H9 (cell line): ENCODE measurements at regions not wholly inside any gene's neighbourhood (a gene's known extent, or its start where the extent isn't known, plus 50 kb on each side); places are given as distances from the start of the nearest gene placed in this dataset.

Experiments used
- DNase-seq: peaks from one replicate; pipeline ENCODE4 v3.0.0-alpha.2; 2017
- H2AFZ ChIP-seq: one replicate; pipeline ENCODE4 v1.6.1; 2013; ENCODE audit warnings: mild to moderate bottlenecking, low read length, control low read depth, moderate library complexity
- H2AK5ac ChIP-seq: 2 replicates; pipeline ENCODE4 v1.6.1; 2013; ENCODE audit warnings: low read length, control low read depth, mixed read lengths; ENCODE audit not compliant: insufficient read length
- H2BK120ac ChIP-seq: one replicate; pipeline ENCODE4 v1.6.1; 2013; ENCODE audit warnings: low read depth, mild to moderate bottlenecking, low read length, control low read depth, inconsistent platforms; ENCODE audit not compliant: poor library complexity, severe bottlenecking
- H2BK12ac ChIP-seq: 2 replicates; pipeline ENCODE4 v1.6.1; 2013; ENCODE audit warnings: low read length, control low read depth, mixed read lengths, low read depth; ENCODE audit not compliant: insufficient read length
- H2BK15ac ChIP-seq: 2 replicates; pipeline ENCODE4 v1.6.1; 2013; ENCODE audit warnings: low read depth, low read length, control low read depth
- H2BK20ac ChIP-seq: one replicate; pipeline ENCODE4 v1.6.1; 2013; ENCODE audit warnings: low read depth, mild to moderate bottlenecking, low read length, control low read depth, inconsistent platforms; ENCODE audit not compliant: poor library complexity, severe bottlenecking
- H2BK5ac ChIP-seq: 2 replicates; pipeline ENCODE4 v1.6.1; 2013; ENCODE audit warnings: low read length, control low read depth, mixed read lengths; ENCODE audit not compliant: insufficient read length
- H3K14ac ChIP-seq: 2 replicates; pipeline ENCODE4 v1.6.1; 2013; ENCODE audit warnings: low read length, control low read depth; ENCODE audit not compliant: insufficient read depth
- H3K18ac ChIP-seq: 2 replicates; pipeline ENCODE4 v1.6.1; 2013; ENCODE audit warnings: low read depth, mild to moderate bottlenecking, mixed read lengths, low read length, control low read depth; ENCODE audit not compliant: insufficient read length
- H3K23ac ChIP-seq: 2 replicates; pipeline ENCODE4 v1.6.1; 2013; ENCODE audit warnings: low read length, control low read depth, mixed read lengths, low read depth; ENCODE audit not compliant: insufficient read length
- H3K23me2 ChIP-seq: 2 replicates; pipeline ENCODE4 v1.6.1; 2013; ENCODE audit warnings: low read depth, mild to moderate bottlenecking, mixed read lengths, low read length, control low read depth; ENCODE audit not compliant: insufficient read length, poor library complexity, severe bottlenecking
- H3K27ac ChIP-seq: 2 replicates; pipeline ENCODE4 v1.5.1; 2013; ENCODE audit warnings: low read length, control low read depth, mixed read lengths, low read depth; ENCODE audit not compliant: insufficient read length
- H3K27me3 ChIP-seq: 2 replicates; pipeline ENCODE4 v1.6.1; 2013; ENCODE audit warnings: low read length, control low read depth, inconsistent platforms; ENCODE audit not compliant: insufficient read depth
- H3K4ac ChIP-seq: 2 replicates; pipeline ENCODE4 v1.6.1; 2013; ENCODE audit warnings: low read depth, mild to moderate bottlenecking, control low read depth, inconsistent platforms, low read length, moderate library complexity
- H3K4me1 ChIP-seq: 2 replicates; pipeline ENCODE4 v1.6.1; 2013; ENCODE audit warnings: low read length, control low read depth, inconsistent platforms; ENCODE audit not compliant: insufficient read depth
- H3K4me2 ChIP-seq: 2 replicates; pipeline ENCODE4 v1.6.1; 2013; ENCODE audit warnings: low read length, control low read depth, mixed read lengths; ENCODE audit not compliant: insufficient read length, insufficient read depth
- H3K56ac ChIP-seq: 2 replicates; pipeline ENCODE4 v1.6.1; 2013; ENCODE audit warnings: low read depth, mild to moderate bottlenecking, mixed read lengths, low read length, control low read depth; ENCODE audit not compliant: insufficient read length
- H3K79me1 ChIP-seq: 2 replicates; pipeline ENCODE4 v1.6.1; 2013; ENCODE audit warnings: low read depth, mild to moderate bottlenecking, moderate library complexity, low read length, control low read depth, inconsistent platforms; ENCODE audit not compliant: insufficient read depth, poor library complexity, severe bottlenecking
- H3K79me2 ChIP-seq: 2 replicates; pipeline ENCODE4 v1.6.1; 2013; ENCODE audit warnings: low read length, control low read depth, inconsistent platforms; ENCODE audit not compliant: insufficient read depth
- H3K9ac ChIP-seq: 2 replicates; pipeline ENCODE4 v1.6.1; 2013; ENCODE audit warnings: low read length, control low read depth, mixed read lengths; ENCODE audit not compliant: insufficient read length; ENCODE audit errors: extremely low read depth
- H3K9me3 ChIP-seq: one replicate; pipeline ENCODE4 v1.6.1; 2013; ENCODE audit warnings: low read depth, low read length, inconsistent platforms; ENCODE audit not compliant: control insufficient read depth
- H3T11ph ChIP-seq: one replicate; pipeline ENCODE4 v1.6.1; 2013; ENCODE audit warnings: mild to moderate bottlenecking, low read length, control low read depth, inconsistent platforms
- H4K20me1 ChIP-seq: one replicate; pipeline ENCODE4 v1.6.1; 2013; ENCODE audit not compliant: control insufficient read depth, insufficient read length, insufficient read depth
- H4K5ac ChIP-seq: 2 replicates; pipeline ENCODE4 v1.6.1; 2013; ENCODE audit warnings: low read depth, mild to moderate bottlenecking, mixed read lengths, low read length, control low read depth; ENCODE audit not compliant: insufficient read length
- H4K8ac ChIP-seq: replicated peaks from 2 replicates; pipeline ENCODE4 v1.6.1; 2013; ENCODE audit warnings: low read length, control low read depth, mixed read lengths, low read depth; ENCODE audit not compliant: insufficient read length
- H4K91ac ChIP-seq: 2 replicates; pipeline ENCODE4 v1.6.1; 2013; ENCODE audit warnings: low read depth, mild to moderate bottlenecking, moderate library complexity, mixed read lengths, low read length, control low read depth; ENCODE audit not compliant: insufficient read length
- H3K27ac Mint-ChIP-seq, 3 experiments: 2 replicates in 2 of 3; 3 replicates in 1 of 3; pipeline ENCODE4 v1.8.0; 2020 to 2021; ENCODE audit warnings: mixed read lengths in 3 of 3, mild to moderate bottlenecking in 1 of 3, moderate library complexity in 1 of 3
- H3K27me3 Mint-ChIP-seq: 2 replicates; pipeline ENCODE4 v1.8.0; 2021; ENCODE audit warnings: low read depth, mild to moderate bottlenecking, moderate library complexity, mixed read lengths
- H3K36me3 Mint-ChIP-seq, 3 experiments: 2 replicates in 2 of 3; 3 replicates in 1 of 3; pipeline ENCODE4 v1.8.0; 2020 to 2021; ENCODE audit warnings: low read depth in 3 of 3, mixed read lengths in 3 of 3; ENCODE audit not compliant: insufficient read depth in 1 of 3
- H3K4me1 Mint-ChIP-seq, 2 experiments: 2 replicates each; pipeline ENCODE4 v1.8.0; 2020; ENCODE audit warnings: mixed read lengths in 2 of 2
- H3K4me3 Mint-ChIP-seq, 2 experiments: 2 replicates in 1 of 2; 3 replicates in 1 of 2; pipeline ENCODE4 v1.8.0; 2020 to 2021; ENCODE audit warnings: mild to moderate bottlenecking in 2 of 2, mixed read lengths in 2 of 2, moderate library complexity in 1 of 2
- H3K9me3 Mint-ChIP-seq, 2 experiments: 2 replicates in 1 of 2; 3 replicates in 1 of 2; pipeline ENCODE4 v1.8.0; 2020; ENCODE audit warnings: mild to moderate bottlenecking in 2 of 2, mixed read lengths in 2 of 2, moderate library complexity in 1 of 2
- CTCF ChIP-seq: fragments of 200-600 bp; sonication (generic); conservative IDR thresholded peaks from 3 replicates; pipeline ENCODE4 v1.8.0; 2021; ENCODE audit warnings: antibody characterized with exemption, mild to moderate bottlenecking
- WGBS: extraction: QIAGEN DNeasy Blood & Tissue Kit; methylation state at CpG from one replicate; pipeline ENCODE4 v1.1.7; 2013; ENCODE audit warnings: missing lambda C conversion rate, low lambda C conversion rate, mixed read lengths; ENCODE audit not compliant: insufficient read length; ENCODE audit errors: extremely low coverage; 5-methylcytosine and 5-hydroxymethylcytosine counted together

- Mint-ChIP-seq H3K4me1 (peaks cover 17 to 19% of the 10 kb centered on the region in 2 experiments), H3K27me3 (peaks cover 1% of the 10 kb centered on the region), H3K27ac (no peak overlapping the region), H3K4me3 (no peak overlapping the region), H3K9me3 (no peaks in the 10 kb centered on the region), H3K36me3 (no peaks in the 10 kb centered on the region)
- Histone ChIP-seq H4K5ac (no peak overlapping the region), H3K9me3 (no peaks in the 10 kb centered on the region), H3K9ac (no peak overlapping the region), H4K20me1 (no peaks in the 10 kb centered on the region), H2BK12ac (no peak overlapping the region), H3K4ac (no peak overlapping the region), H4K8ac (no peak overlapping the region), H2AK5ac (no peak overlapping the region), H3K18ac (no peak overlapping the region), H4K91ac (no peak overlapping the region), H2BK120ac (no peak overlapping the region), H3K79me2 (no peaks in the 10 kb centered on the region), H3K27ac (no peak overlapping the region), H2AFZ (no peak overlapping the region), H3K14ac (no peak overlapping the region), H2BK20ac (no peak overlapping the region), H3K56ac (no peak overlapping the region), H3K27me3 (no peaks in the 10 kb centered on the region), H3K4me1 (no peaks in the 10 kb centered on the region; the same call in 1 of the 2 replicates), H3K4me2 (no peak overlapping the region), H3K79me1 (no peaks in the 10 kb centered on the region), H2BK15ac (no peak overlapping the region), H2BK5ac (no peak overlapping the region), H3K23me2 (no peaks in the 10 kb centered on the region), H3T11ph (no peak overlapping the region), H3K23ac (no peak overlapping the region)
- no CpG with 5 or more reads among the region's 1 CpG for WGBS
- TF ChIP-seq CTCF, result no peak
- no peak for DNase-seq
Observed at GRCh38 chr3:34411596-34411995, 613.2 kb downstream of the PDCD6IP start.
